ENCODE measurements at regions not wholly inside any gene's neighbourhood (a gene's known extent, or its start where the extent isn't known, plus 50 kb on each side); places are given as distances from the start of the nearest gene placed in this dataset.
"Not testable (repeated sequence)": the region's sequence is repeated elsewhere in the genome, so short reads cannot be mapped to it uniquely, and the experiment has no call there.

DNA sequence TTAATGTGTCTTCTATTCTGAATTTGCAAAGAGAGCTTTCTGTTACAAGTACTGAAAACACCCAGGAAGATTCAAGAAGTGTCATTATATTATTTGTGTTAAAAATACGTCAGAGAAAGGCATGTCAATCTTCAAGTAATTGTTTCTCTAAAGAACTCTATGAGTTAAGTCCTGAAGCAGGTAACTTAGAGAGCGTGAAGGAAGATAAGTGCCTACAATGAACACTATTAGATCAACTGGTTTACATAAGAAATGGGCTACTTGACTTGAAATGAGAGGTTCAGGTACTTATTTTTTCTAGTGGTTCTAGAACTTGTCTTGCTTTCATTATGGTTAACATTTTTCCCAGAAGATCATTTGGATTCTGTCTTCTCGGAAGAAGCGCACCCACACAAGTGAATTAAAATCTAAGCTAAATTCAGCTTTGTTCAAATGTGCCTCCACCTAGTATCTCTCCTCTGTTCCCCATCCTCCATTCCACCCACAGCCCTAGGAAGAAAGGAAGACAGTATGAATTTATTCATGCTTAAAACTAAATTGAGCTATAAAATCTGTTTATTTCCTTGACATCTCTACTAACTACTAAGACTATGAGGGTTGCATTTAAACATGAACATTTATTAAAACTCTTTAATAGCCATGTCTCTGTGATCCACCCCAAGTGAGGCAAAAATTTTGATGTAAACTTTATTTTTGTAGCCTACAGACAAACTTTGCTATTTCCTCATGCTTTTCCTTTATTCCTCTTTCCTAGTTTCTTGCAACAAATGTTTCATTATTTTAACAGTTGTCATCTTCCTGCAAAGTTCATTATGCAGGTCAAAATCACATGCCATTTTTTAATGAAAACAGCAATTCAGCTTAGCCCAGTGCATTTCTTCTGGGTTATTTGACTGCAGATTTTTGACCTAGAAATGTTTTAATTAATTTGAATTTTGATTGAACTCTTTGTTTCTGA, 206.8 kb downstream of the KCNJ2 start:
- DNase-seq, result no peak

DNA sequence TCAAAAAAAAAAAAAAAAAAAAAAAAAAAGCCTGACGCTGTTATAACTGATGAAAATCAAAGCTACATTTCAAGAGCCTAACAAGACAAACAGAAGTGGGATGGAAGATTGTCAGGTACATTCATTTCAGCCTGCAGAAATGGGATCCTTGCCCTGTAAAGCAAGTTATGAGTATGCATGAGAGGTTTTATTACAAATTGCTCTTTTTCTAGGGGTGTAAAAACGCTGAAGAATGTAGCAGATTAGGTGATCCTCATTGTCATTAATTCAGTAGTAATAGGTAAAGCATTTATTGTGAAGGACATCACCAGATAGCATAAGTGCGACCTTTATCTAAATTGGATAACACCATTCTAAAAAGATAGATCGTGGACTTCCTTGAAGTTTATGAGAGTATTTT, 208.3 kb downstream of the KCNJ2 start:
- DNase-seq, result no peak

- no peak for DNase-seq
Observed at GRCh38 chr17:70378076-70378475, 208.7 kb downstream of the KCNJ2 start.

GRCh38 chr17:70379945-70380344, 210.6 kb downstream of the KCNJ2 start:
- no peak for DNase-seq

GRCh38 chr17:70381916-70382315, 212.6 kb downstream of the KCNJ2 start:
- DNase-seq, result not testable (repeated sequence)

GRCh38 chr17:70388326-70388725, 219.0 kb downstream of the KCNJ2 start:
- DNase-seq, result no peak

DNA sequence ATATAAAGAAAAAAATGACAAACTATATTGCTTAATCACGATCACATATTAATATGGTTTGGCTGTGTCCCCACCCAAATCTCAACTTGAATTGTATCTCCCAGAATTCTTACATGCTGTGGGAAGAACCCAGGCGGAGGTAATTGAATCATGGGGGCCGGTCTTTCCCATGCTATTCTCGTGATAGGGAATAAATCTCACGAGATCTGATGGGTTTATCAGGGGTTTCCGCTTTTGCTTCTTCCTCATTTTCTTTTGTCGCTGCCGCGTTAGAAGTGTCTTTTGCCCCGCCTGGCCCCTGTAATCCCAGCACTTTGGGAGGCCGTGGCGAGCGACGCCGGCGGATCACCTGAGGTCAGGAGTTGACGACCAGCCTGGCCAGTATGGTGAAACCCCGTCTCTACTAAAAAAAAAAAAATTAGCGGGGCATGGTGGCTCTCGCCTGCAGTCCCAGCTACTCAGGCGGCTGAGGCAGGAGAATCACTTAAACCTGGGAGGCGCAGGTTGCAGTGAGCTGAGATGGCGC, 220.0 kb downstream of the KCNJ2 start:
- not testable (repeated sequence) for DNase-seq

GRCh38 chr17:70390049-70390448, 220.7 kb downstream of the KCNJ2 start:
- no peak for DNase-seq

DNA sequence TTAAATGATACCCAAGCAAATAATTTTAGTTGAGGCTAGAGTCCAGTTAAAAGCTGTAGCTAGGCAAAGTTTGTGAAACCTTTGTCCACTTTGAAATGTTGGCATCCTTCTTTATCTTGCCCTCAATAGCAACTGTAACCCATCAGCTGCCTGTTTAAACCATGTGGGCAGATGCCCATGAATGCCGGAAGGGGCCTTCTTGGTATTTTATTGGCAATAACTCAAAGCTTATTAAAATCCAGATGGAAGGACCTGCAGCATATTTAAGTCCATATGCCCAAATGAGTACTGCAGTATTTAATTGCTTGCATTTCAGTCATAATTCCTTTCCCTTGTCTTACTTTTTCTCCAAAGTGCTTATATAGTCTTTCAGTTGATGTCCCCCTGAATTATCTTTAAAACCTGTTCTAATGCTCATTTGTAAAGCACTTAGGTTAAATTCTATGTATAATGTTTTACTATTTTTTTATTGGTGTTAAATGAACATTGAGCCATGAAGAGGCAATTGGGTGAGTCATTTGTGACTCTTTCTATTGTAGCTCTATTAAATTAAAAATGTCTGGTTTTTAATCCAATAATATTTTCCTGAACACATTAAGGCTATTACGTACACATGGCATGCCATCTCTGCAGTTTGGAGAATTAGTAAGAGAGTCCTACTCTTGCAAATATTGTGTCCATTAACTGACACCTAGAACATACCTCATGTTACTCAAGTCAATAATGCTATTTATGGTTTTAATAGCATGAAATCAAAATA, 225.3 kb downstream of the KCNJ2 start:
- DNase-seq, result no peak

DNA sequence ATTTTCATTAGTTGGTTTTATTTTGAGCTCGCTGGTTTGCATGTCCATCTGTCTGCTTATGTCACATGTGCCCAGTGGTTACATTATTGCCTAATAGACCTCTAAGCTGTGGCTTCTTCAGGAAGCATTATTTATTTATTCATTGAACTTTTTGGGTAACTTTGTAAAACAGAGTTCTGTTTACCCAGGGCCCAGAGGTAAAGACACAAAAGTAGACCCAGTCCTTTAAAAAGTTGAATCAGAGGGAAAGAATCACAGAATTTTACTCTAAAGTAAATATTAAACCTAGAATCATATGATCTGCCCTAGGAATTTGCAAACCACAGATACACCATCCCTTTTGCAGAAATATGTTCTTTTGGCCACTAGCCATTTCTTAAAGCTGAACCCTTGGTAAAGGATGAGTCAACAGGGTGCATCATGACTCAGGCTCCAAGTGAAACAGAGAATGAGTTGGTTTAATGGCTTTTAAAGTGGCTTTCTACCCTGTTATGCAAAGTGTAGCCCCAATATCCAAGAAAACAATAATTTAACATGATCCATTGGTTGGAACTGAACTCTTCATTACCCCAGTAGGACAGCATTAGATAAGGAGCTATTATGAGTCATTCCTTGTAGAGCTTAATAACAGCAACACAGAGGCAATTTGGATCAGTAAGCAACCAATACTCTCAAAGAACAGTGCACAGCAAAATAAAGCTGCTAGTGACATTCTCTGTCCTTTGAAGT, 236.3 kb downstream of the KCNJ2 start:
- DNase-seq, result no peak

DNA sequence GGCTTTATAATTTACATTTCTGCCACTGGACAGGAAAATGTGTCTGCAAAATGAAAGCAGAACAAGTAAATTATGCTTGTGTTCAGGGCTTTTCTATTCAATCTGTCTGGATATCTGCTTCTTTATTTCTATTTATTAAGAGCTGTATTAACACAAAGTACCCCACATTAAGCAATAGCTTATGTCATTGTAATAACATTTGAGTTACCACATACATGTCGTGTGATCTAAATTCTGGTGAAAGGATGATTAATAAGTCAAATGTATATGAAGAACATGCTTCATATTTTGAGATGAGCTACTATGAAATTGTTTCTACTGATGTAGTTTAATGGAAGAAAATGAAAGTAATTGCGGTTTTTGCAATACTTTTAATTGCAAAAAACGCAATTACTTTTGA, 238.2 kb downstream of the KCNJ2 start:
- no peak for DNase-seq

GRCh38 chr17:70408768-70409167, 239.4 kb downstream of the KCNJ2 start:
- no peak for DNase-seq

- no peak for DNase-seq
Observed at GRCh38 chr17:70414300-70414699, 245.0 kb downstream of the KCNJ2 start.

DNA sequence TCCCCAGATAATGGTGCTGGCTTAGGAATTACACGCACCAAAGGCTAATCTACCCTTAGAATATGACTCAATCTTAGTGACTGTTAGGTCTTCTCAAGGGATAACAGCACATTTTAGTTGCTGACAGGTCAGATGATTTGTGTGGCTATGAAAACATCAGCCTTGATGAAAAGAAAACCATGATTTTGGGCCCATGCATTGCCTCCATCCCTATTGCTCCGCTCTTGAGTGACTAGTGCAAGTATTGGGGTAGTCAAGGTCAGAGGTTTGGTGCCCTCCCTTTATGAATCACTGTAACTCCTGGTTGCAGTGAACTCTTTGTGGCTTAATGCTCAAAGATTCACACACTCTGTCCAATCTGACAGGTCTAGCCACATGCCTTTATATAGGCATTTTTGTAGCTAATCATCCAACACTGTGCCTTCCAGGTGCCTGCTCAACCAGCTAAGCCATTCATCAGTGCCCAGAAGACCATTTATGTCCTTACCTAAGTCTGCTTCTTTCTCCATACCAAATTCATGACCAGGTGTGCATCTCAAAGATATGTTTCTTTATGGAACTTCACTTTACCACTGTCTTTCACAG, 251.6 kb downstream of the KCNJ2 start:
- DNase-seq, result no peak

DNA sequence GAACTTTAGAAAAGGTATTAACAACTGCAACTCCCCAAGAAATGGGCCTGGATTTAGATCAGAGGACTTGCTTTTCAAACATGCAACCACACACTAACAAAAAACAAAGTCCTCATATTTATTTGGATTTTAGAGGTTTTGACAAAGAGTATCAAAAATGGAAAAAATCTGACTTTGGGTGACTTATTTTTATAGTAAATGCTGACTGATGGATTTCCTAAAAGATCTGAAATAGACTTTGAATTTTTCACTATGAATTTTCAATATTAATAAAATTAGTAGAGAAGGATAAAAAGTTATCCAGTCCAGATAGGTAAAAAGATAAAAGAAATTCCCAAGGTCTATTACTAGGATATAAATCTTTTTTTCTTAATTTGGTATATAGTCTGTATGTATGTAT, 253.5 kb downstream of the KCNJ2 start:
- DNase-seq, result no peak

DNA sequence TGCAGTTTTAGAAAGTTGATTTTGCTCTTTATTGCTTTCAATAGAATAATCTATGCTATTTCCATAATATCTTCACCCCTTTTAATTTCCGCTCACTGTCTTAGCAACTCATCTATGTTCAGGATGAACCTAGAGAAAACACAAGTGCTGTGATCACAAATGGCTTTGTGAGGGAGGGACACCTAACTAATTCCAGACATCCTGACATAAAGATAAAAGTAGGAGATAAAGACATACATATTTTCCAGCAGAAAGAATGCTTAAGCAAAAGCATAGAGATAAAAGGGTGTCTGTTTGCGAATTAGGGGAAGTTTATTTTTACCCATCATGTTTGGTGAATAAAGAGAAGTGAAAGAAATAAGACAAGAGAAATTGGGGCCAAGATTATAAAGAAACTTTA, 254.2 kb downstream of the KCNJ2 start:
- DNase-seq, result no peak

DNA sequence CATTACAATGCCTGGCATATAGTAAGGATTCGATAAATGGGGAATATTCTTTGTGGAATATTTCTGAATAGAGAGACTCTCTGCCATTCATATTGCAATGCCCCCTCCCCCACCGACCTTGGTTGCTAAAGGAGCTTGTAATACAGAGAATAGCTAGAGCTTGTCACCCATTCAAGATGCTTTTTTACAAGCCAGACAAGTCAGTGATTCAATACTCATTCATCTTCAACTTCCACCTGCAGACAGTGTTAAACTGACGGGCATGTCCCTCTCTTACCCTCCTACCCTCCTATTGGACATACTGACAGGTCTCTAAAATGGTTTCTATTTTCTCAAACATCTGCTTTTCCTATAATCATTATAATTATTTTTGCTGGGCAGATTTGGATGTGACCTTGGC, 257.4 kb downstream of the KCNJ2 start:
- DNase-seq, result no peak

- DNase-seq, result no peak
Observed at GRCh38 chr17:70434536-70435490, 265.5 kb downstream of the KCNJ2 start.

DNA sequence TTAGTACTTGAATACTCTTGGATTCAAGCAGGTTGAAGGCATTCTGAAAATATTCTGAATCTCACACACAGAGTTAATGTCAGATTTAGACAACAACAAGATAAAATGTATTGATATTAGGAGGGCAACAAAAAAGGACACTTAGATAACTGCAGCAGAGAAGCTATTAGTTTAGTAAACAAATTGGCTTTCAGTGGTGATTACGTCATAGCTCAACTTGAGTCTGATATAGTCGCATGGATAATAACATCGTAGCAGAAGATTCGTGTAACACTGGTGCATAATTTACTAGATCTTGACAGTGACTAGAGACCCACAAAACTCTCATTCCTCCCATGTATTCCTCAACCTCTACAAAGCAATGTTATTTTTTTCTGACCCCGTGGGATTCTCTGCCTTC, 268.3 kb downstream of the KCNJ2 start:
- DNase-seq, result no peak

DNA sequence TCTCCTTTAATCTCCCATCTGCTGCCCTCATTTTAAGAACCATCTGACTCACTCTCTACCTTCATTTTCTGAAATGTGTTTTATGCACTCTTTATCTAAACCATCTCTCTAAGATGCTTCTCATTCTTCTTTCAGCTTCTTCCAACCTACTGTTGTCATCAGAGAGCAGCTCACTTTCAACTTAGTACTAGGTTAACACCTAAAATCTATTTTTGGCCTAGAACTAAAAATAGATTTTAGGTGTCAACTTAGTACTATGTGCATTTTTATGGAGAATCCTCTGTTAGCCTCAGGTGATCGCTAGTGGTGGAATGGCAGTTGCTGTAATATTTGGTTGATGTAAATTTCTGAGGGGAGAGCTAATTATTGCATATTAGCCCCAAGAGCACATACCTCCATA, 277.1 kb downstream of the KCNJ2 start:
- no peak for DNase-seq

- DNase-seq, result no peak
Observed at GRCh38 chr17:70447588-70447987, 278.3 kb downstream of the KCNJ2 start.
